ENCODE measurements at regions not wholly inside any gene's neighbourhood (a gene's known extent, or its start where the extent isn't known, plus 50 kb on each side); places are given as distances from the start of the nearest gene placed in this dataset.

DNA sequence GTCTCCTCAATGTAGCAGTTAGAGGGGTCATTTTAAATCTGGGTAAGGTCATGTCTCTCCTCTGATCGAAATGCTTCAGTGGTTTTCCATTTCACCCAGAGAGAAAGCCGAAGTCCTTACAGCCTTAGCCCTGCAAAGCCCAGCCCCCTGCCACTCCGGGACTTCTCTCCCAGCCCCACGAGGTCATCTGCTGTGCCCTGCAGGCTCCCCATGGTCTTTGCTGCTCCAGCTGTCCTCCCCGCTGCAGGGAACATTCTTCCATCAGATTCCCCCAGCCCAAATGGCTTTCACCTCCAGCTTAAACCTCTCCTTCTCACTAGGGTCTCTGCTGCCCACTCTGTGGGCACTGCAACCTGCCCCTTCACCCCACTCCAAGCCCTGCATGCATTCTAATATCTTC lies 626.5 kb downstream of the NPHP4 start:
- TF ChIP-seq REST (IDR thresholded peaks at IDR 0.05; ENCODE audit: insufficient read depth in 1 of 2, low read depth in 2 of 2, low read length in 2 of 2) (no peak), TAF1 (IDR thresholded peaks at IDR 0.05; ENCODE audit: borderline replicate concordance, insufficient read depth, low read length) (no peak), POLR2AphosphoS5 (IDR thresholded peaks at IDR 0.05; ENCODE audit: low read depth, low read length) (no peak), SIN3A (IDR thresholded peaks at IDR 0.05; ENCODE audit: borderline replicate concordance, insufficient read depth, low read length) (no peak), FOXP2 (optimal IDR thresholded peaks at IDR 0.05; ENCODE audit: borderline replicate concordance, extremely low read depth, extremely low read length, insufficient read depth) (no peak)

All from PFSK-1 (cell line).